B cell (primary cell): ENCODE measurements at regions not wholly inside any gene's neighbourhood (a gene's known extent, or its start where the extent isn't known, plus 50 kb on each side); places are given as distances from the start of the nearest gene placed in this dataset.
"Not testable (repeated sequence)": the region's sequence is repeated elsewhere in the genome, so short reads cannot be mapped to it uniquely, and the experiment has no call there.

ENCODE experiments used
- ATAC-seq: fragments of 200-7000 bp; cut with Tn5 transposase; one replicate; pipeline ENCODE4 v1.10.0; 2021; ENCODE audit warnings: low read depth, mild to moderate bottlenecking, moderate number of reproducible peaks, moderate library complexity
- CTCF ChIA-PET: fragments of 350-600 bp; sonication (Branson Sonifier 250); formaldehyde crosslinking; loops from one replicate; lab custom pipeline; 2021; ENCODE audit warnings: antibody characterized with exemption, inconsistent platforms; lab: Charles Lee
- POLR2A ChIA-PET: fragments of 350-600 bp; sonication (Branson Sonifier 250); formaldehyde crosslinking; loops from one replicate; lab custom pipeline; 2021; ENCODE audit warnings: antibody characterized with exemption; lab: Charles Lee
- DNase-seq: peaks from one replicate; pipeline ENCODE4 v3.0.0; 2013
- H2AFZ ChIP-seq: 2 replicates; pipeline ENCODE4 v1.6.1; 2012; ENCODE audit warnings: mild to moderate bottlenecking, low read depth, low read length; ENCODE audit not compliant: insufficient read depth, poor library complexity, severe bottlenecking
- H3K27ac ChIP-seq, 2 donors: 1 replicate in 1 of 2; 2 replicates in 1 of 2; pipeline ENCODE4 v1.5.1; 2012 to 2013; ENCODE audit warnings: low read length in 2 of 2, mild to moderate bottlenecking in 2 of 2, moderate library complexity in 1 of 2
- H3K27me3 ChIP-seq, 4 experiments: fragments of 200-600 bp in 1 of 4; sonication (generic) in 1 of 4; replicated peaks in 1 of 4; 1 replicate in 2 of 4; 2 replicates in 2 of 4; pipeline versions ENCODE4 v1.6.1 to v1.7.0; 2013 to 2016; ENCODE audit warnings: low read length in 3 of 4, mild to moderate bottlenecking in 2 of 4, mixed read lengths in 1 of 4, moderate library complexity in 1 of 4; ENCODE audit not compliant: insufficient read depth in 4 of 4, control insufficient read depth in 3 of 4; ENCODE audit errors: control extremely low read depth in 1 of 4
- H3K36me3 ChIP-seq, 2 experiments: replicated peaks in 1 of 2; 1 replicate in 1 of 2; 2 replicates in 1 of 2; pipeline versions ENCODE4 v1.6.1 to v1.7.1; 2013; ENCODE audit warnings: low read length in 1 of 2; ENCODE audit not compliant: insufficient read depth in 2 of 2, control insufficient read depth in 1 of 2; ENCODE audit errors: control extremely low read depth in 1 of 2, extremely low read depth in 1 of 2
- H3K4me1 ChIP-seq, 2 donors: fragments of 200-600 bp in 1 of 2; sonication (generic) in 1 of 2; 1 replicate in 1 of 2; 2 replicates in 1 of 2; pipeline versions ENCODE4 v1.5.1 to v1.6.1; 2013 to 2017; ENCODE audit warnings: low read length in 2 of 2; ENCODE audit not compliant: control insufficient read depth in 2 of 2, insufficient read depth in 2 of 2
- H3K4me2 ChIP-seq: replicated peaks from 2 replicates; pipeline ENCODE3; 2012; ENCODE audit warnings: mild to moderate bottlenecking, low read depth, low read length; ENCODE audit not compliant: poor library complexity, severe bottlenecking
- H3K4me3 ChIP-seq, 5 experiments: fragments of 200-600 bp in 1 of 5; sonication (generic) in 1 of 5; 1 replicate in 3 of 5; 2 replicates in 2 of 5; pipeline versions ENCODE4 v1.5.1 to v1.7.0; 2011 to 2016; ENCODE audit warnings: low read length in 4 of 5, mild to moderate bottlenecking in 4 of 5, low read depth in 2 of 5, control low read depth in 1 of 5, moderate library complexity in 1 of 5; ENCODE audit not compliant: insufficient read depth in 1 of 5; ENCODE audit errors: control extremely low read depth in 1 of 5, extremely low read depth in 1 of 5
- H3K79me2 ChIP-seq: fragments of 200-600 bp; sonication (generic); one replicate; pipeline ENCODE4 v1.6.0; 2016; ENCODE audit warnings: low read length; ENCODE audit not compliant: control insufficient read depth, insufficient read depth
- H3K9ac ChIP-seq: fragments of 200-600 bp; sonication (generic); 2 replicates; pipeline ENCODE4 v1.6.1; 2017; ENCODE audit warnings: mild to moderate bottlenecking, low read length, moderate library complexity
- H3K9me3 ChIP-seq, 3 donors: one replicate each; pipeline versions ENCODE4 v1.6.1 to v1.7.1; 2013; ENCODE audit warnings: low read length in 2 of 3; ENCODE audit not compliant: control insufficient read depth in 2 of 3, insufficient read depth in 1 of 3; ENCODE audit errors: control extremely low read depth in 1 of 3
- H4K20me1 ChIP-seq: 2 replicates; pipeline ENCODE4 v1.6.0; 2012; ENCODE audit warnings: mild to moderate bottlenecking, low read length; ENCODE audit not compliant: insufficient read depth, control insufficient read depth, poor library complexity, severe bottlenecking
- H3K27ac Mint-ChIP-seq: one replicate; pipeline ENCODE4 v1.8.0; 2021; ENCODE audit warnings: mixed read lengths
- H3K27me3 Mint-ChIP-seq: one replicate; pipeline ENCODE4 v1.8.0; 2021; ENCODE audit warnings: mixed read lengths
- H3K4me1 Mint-ChIP-seq: one replicate; pipeline ENCODE4 v1.8.0; 2021; ENCODE audit warnings: mixed read lengths
- H3K4me3 Mint-ChIP-seq: one replicate; pipeline ENCODE4 v1.8.0; 2021; ENCODE audit warnings: mixed read lengths
- H3K9me3 Mint-ChIP-seq: one replicate; pipeline ENCODE4 v1.8.0; 2022; ENCODE audit warnings: mixed read lengths; ENCODE audit not compliant: insufficient read depth
- WGBS: methylation state at CpG from one replicate; pipeline ENCODE4 v1.1.5; 2013; ENCODE audit warnings: missing lambda C conversion rate; ENCODE audit not compliant: insufficient coverage; 5-methylcytosine and 5-hydroxymethylcytosine counted together
- intact Hi-C: fragments of 100-400 bp; cut with micrococcal nuclease; formaldehyde crosslinking; loops from one replicate; pipeline ENCODE4 v1.10.0; 2022

- H3K9me3 Mint-ChIP-seq, H3K27ac ChIP-seq, DNase-seq, H3K79me2 ChIP-seq, H3K4me1 ChIP-seq, H3K4me3 Mint-ChIP-seq, H3K27me3 ChIP-seq, intact Hi-C loops, ATAC-seq, H3K4me2 ChIP-seq, POLR2A ChIA-PET, H4K20me1 ChIP-seq, H2AFZ ChIP-seq, H3K36me3 ChIP-seq, H3K27me3 Mint-ChIP-seq, H3K9me3 ChIP-seq, H3K27ac Mint-ChIP-seq, H3K4me1 Mint-ChIP-seq, H3K9ac ChIP-seq, H3K4me3 ChIP-seq, CTCF ChIA-PET: not testable (repeated sequence)
- WGBS, result no CpG with 5 or more reads among the region's 7 CpGs
These were observed 151.1 kb downstream of the ATP6V0E2 start for GRCh38 chr7:150024550-150025490.

- H3K9me3 ChIP-seq, DNase-seq, H3K4me3 Mint-ChIP-seq, H3K4me1 ChIP-seq, H3K27me3 ChIP-seq, H2AFZ ChIP-seq, ATAC-seq, POLR2A ChIA-PET, H3K9ac ChIP-seq, H4K20me1 ChIP-seq, intact Hi-C loops, H3K27me3 Mint-ChIP-seq, H3K36me3 ChIP-seq, H3K4me3 ChIP-seq, H3K27ac ChIP-seq, H3K4me2 ChIP-seq, H3K27ac Mint-ChIP-seq, CTCF ChIA-PET, H3K9me3 Mint-ChIP-seq, H3K79me2 ChIP-seq, H3K4me1 Mint-ChIP-seq: not testable (repeated sequence)
- no CpG with 5 or more reads among the region's 7 CpGs for WGBS
These were observed 152.0 kb downstream of the ATP6V0E2 start for GRCh38 chr7:150025802-150026201.

- intact Hi-C loops, result not testable (repeated sequence)
These were observed 154.7 kb downstream of the ATP6V0E2 start for GRCh38 chr7:150028344-150029012.

GRCh38 chr7:150029013-150029389, 155.2 kb downstream of the ATP6V0E2 start:
- H3K27ac Mint-ChIP-seq, H3K9me3 Mint-ChIP-seq, H3K9me3 ChIP-seq, DNase-seq, CTCF ChIA-PET, H3K36me3 ChIP-seq, POLR2A ChIA-PET, ATAC-seq, H3K27me3 Mint-ChIP-seq, H3K4me3 Mint-ChIP-seq, H3K27me3 ChIP-seq, intact Hi-C loops, H3K4me3 ChIP-seq, H3K27ac ChIP-seq, H3K4me2 ChIP-seq, H3K9ac ChIP-seq, H2AFZ ChIP-seq, H3K4me1 ChIP-seq, H3K79me2 ChIP-seq, H4K20me1 ChIP-seq, H3K4me1 Mint-ChIP-seq: not testable (repeated sequence)
- WGBS, result no CpG with 5 or more reads among the region's 6 CpGs

More at GRCh38 chr7:150028344-150029012, 154.7 kb downstream of the ATP6V0E2 start:
- H3K27me3 Mint-ChIP-seq, DNase-seq, POLR2A ChIA-PET, H2AFZ ChIP-seq, H3K27ac ChIP-seq, H3K4me3 ChIP-seq, H3K4me1 ChIP-seq, H3K27me3 ChIP-seq, CTCF ChIA-PET, H3K9me3 Mint-ChIP-seq, H4K20me1 ChIP-seq, ATAC-seq, H3K79me2 ChIP-seq, H3K4me2 ChIP-seq, H3K36me3 ChIP-seq, H3K9me3 ChIP-seq, H3K9ac ChIP-seq, H3K4me3 Mint-ChIP-seq, H3K27ac Mint-ChIP-seq, H3K4me1 Mint-ChIP-seq: not testable (repeated sequence)
- WGBS, result 57% methylated on average over 1 of the region's 13 CpGs
